GM18505 (cell line): ENCODE measurements at regions not wholly inside any gene's neighbourhood (a gene's known extent, or its start where the extent isn't known, plus 50 kb on each side); places are given as distances from the start of the nearest gene placed in this dataset.

ENCODE experiments used
- ATAC-seq: cut with Tn5 transposase; IDR thresholded peaks from one replicate; pipeline ENCODE4 v1.9.1; 2021; ENCODE audit not compliant: unreplicated experiment
- POLR2A ChIP-seq: IDR thresholded peaks from 4 replicates; pipeline ENCODE4 v1.6.1; 2011; ENCODE audit warnings: borderline replicate concordance; ENCODE audit not compliant: insufficient read depth, insufficient read length; ENCODE audit errors: extremely low read depth

DNA sequence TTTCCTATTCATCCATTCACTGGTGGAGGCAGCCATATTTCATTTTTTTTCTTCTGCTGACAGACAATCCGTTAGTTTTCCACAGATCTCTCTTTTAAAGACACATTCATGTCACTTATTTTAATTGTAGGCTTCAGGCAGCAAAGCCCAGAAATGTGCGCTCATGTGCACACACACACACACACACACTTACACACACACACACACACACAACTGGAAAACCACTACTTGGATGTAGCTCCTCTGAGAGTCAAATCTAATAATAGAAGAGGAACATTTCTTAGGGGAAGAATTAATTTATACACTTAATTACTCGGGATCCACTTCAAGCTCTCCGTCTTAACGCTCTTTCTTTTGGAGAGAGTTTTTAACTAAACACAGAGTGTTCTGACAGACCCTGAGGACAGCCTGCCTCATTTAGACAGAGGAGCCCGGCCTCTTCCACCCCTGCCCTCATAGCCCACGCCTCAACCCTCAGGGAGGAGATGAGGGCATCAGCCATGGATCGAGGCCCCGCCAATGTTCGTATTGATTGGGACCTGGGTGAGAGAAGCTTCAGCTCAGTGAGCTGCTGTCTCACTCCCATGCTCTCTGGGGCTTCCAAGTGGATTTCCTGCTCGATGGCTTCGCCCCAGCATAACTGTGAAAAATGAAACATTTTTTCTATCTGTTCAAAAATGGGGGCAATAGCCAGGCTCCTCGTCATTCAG lies 261.4 kb upstream of the SKOR2 start:
- no peak for ATAC-seq
- no peak for TF ChIP-seq POLR2A

DNA sequence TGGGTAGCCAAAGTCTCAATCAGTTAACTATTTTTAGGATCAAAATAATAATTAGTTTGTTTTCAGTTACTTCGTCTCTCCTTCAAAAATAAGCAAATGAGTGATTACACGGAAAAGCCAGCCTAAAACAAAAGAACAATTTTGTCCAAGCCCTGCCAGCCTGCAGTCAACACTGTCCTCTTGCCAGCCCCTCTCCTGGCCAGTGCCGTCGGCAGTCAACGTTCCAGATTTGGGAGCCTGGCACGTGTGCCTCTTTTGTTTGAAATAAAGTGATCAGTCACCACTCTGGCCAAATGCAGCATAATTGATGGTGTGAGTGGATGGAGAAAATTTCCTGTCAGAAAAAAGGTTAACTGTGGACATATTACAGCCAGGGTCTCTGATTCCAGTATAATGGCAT lies 260.6 kb upstream of the SKOR2 start:
- TF ChIP-seq POLR2A: no peak
- ATAC-seq: no peak

DNA sequence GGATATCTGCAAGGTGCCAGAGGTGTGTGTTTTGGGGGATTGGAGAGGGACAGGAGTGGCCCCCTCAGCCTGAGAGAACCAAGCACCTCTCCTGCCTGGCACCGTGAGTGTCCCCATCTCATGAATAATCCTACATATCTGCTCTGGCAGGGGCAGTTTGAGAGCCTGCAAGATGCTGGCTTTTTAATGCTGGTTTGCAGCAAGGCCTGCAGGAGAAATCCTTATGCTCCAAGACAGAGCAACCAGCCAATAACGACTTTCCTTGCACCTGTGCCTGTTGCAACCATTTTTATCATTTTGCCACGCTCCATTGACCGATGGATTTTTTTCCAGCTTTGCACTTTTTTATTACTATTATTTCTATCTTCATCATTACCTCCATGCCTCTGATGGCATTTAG lies 259.4 kb upstream of the SKOR2 start:
- no peak for ATAC-seq
- no peak for TF ChIP-seq POLR2A

DNA sequence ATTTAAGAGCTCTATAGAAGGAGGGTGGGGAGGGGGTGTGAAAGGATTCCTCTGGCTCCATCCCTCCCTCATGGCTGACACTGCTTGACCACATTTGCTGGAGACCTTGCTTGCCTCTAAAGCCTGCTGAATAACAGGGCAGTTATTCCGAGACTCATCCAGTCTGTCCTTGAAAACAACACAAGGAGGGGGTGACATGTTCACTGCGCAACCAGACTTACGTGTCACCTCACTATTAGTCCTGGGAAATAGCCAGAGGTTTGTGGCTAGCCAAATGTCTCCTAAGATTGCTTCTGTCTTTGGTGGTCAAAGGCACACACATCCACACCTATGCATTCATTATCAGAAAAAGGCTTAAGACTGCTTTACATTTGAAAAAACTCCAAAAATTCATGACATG lies 256.2 kb upstream of the SKOR2 start:
- TF ChIP-seq POLR2A: no peak
- ATAC-seq: no peak

DNA sequence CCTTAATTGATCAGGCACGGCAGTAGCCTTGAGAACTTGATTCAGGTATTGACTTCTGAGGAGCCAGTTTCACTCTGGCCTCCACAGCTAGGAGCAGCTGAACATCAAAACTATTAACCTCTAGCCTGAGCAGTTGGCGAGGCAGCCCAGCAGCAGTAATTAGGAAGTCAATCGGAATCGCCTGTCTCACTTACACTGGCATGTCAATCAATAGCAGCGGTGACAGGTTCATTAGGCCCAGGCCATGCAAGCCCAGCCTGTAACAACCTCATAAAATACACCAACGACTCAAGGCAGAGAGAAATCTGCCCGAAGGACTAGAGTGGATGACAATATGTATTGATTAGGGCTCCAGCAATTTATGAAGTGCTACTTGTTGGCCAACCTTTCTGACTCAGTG lies 255.4 kb upstream of the SKOR2 start:
- TF ChIP-seq POLR2A: no peak
- no peak for ATAC-seq

DNA sequence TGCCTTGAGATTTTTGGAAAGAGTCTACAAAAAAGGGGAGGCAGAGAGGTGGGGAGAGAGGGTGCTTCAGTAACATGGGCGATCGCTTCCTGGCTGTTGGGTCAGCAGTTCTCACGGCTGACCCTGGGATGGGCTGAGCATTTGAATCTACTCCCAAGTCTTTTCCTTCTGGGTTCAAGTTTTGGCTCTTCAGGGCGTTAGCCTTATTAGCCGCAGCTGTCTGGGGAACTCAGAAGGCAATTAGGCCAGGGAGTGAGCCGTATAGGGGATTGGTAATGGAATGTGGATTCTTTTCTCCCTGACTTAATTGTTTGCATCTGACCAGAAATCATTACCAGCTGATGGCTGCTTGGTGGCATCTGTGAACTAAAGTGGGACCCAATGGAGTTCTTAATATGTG lies 250.5 kb upstream of the SKOR2 start:
- ATAC-seq: no peak
- no peak for TF ChIP-seq POLR2A

DNA sequence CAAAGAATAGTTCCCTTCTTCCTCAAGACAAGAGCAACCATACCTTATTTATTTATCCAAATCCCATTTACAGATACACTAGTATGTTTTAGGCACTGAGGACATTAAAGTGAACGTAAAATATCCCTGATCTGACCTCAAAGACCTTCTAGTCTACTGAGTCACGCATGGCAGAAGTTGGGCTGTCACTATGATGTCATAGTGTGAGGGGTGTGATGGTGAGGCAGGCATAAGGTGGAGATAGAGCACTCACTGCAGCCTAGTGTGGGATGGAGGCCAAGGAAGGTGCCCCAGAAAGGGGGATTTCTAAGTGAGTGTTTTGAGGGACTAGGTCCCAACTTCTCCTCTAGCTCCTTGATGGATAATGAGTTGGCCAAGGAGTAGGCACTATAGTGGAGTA lies 249.5 kb upstream of the SKOR2 start:
- TF ChIP-seq POLR2A: no peak
- ATAC-seq: no peak

DNA sequence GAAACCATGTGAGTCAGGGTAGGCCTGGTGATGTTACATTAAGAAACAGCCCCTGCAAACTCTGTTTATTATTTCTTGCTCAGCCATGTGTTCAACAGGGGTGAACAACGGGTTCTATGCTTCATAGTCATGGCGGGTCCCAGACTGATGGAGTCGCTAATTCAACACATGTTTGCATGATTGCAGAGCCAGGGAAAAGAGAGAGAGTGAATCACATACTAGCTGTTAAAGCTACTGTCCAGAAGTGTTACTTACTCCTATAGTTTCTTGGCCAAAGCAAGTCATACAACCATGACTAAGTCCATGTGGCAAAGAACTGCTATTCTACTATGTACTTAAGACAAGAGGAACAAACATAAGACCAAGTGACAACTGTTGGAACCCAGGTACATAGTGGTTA lies 241.2 kb upstream of the SKOR2 start:
- no peak for TF ChIP-seq POLR2A
- ATAC-seq: no peak

DNA sequence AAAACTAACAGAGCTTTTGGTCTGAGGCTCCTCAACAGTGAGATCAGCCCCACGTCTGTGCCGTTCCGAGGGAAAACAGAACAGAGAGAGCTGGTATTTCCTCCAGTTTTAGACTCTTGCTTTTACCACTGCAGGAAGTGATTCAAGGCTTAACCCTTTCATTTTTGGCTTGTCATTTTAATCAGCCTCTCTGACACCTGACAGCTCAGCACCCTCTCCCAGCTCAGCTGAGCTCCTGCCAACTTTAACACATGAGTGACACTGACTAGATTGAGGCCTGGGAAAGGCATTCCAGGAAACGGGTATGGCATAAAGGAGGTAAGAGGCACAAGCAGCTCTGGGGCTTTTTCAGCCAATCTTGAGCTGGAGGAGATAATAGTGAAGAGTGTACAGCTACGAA lies 239.4 kb upstream of the SKOR2 start:
- TF ChIP-seq POLR2A: no peak
- no peak for ATAC-seq

DNA sequence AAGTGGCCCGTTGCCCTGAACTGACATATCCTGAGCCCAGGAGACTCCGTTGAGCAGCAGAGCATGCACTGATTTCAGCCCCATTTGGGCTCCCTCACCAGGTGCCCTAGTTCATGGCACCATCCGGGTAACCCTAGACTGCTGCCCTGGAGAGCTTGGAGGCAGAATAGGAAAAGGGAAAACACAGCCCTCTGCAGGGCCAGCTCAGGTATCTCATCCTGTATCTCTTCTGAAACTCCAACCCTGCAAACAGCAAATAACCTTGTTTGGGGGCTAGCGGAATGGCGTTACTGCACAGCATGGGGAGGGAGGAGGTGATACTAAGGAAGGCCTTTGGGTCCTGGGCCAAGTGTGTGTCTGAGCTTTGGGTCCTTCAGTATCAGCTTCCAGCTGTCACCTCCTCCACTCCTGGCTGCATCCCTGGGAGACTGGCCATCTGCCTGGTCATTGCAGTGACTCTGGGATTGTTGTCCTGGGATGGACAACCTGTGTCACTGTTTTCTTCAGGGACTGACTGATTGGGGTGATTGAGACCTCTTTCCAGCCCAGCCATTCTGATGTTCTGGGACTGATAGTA lies 233.8 kb upstream of the SKOR2 start:
- ATAC-seq: no peak
- TF ChIP-seq POLR2A: no peak

DNA sequence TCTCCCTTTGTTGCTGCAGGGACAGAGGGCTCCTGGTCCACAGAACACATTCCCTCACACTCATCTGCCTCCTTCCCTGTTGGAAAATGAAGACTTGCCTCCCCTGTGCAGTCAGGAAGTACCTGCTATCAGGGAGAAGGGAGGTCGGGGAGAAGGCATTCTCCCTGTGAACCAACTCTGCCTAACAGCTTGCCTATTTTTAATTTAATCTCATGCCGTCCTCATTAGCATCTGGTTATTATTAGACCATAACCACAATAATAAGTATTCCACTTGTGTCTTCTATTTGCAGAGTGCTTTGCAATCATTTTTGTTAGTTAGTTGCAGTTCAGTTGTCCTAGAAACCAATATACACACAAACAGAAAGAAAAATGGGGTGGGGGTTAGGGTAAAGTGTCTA lies 232.6 kb upstream of the SKOR2 start:
- no peak for ATAC-seq
- no peak for TF ChIP-seq POLR2A

DNA sequence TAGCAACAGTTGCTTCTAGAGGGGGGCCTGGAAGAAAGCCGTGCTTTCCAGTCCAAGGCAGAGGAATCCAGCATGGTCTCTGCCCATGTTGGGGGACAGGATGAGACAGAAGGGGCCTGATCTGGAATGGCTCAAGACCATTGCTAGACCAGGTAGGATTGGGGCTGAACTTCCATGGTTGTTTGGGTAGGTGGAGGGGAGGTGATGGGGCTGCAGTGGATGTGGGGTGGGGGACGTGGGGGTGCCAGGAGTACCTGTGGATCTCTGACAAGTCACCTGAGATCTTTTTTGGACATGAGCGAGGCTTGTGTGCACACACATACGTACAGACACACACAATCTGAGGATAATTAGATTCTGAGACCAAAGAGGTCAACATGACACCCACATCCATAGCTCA lies 228.7 kb upstream of the SKOR2 start:
- TF ChIP-seq POLR2A: no peak
- ATAC-seq: no peak

DNA sequence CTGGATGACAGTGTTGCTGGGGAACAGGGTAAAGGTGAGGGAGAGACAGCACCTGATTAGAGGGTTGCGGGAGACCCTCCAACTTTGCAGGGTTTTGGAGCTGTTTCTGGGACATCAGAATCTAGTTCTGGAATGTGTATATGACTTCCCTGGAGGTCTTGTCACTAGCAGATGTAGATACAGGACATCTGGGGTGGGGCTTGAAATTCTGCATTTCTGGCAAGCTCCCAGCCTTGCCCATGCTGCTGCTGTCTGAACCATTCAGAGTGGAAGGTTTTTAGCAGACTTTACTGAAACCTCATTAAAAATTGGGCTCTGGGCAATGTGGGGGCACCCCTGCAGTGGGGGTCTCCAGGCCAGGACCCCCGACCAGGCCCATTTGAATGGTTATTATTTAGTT lies 220.3 kb upstream of the SKOR2 start:
- no peak for TF ChIP-seq POLR2A
- no peak for ATAC-seq

DNA sequence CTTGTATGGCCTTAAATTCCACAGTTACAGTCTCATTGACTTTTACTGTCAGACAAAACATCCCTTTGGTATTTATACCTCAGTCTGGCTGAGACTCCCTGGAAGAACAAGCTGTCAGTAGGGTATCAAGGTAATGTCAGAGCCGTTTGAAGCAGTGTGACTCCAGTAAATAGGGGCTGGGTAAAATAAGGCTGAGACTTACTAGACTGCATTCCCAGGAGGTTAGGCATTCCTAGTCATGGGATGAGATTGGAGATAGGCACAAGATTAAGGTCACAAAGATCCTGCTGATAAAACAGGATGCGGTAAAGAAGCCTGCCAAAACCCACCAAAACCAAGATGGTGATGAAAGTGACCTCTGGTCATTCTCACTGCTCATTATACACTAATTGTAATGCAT lies 219.5 kb upstream of the SKOR2 start:
- no peak for TF ChIP-seq POLR2A
- ATAC-seq: no peak

DNA sequence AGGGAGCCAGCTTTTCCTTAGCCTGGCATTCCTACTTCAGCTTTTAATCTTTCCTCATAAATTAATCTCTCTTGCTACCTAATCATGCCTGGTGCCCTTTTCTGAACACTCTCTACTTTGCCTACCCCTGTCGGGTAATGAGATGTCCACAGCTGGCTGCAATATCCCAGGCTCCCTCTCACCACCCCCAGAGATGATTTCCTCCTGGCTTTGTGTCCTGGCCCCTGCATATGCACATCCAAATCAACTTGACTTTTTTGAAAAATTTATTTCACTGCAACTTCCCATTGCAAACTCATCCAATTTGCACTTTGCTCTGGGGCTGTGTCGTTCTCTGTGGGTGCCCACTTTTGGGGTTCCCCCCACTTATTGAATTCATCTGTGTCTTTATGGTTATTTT lies 218.1 kb upstream of the SKOR2 start:
- no peak for TF ChIP-seq POLR2A
- ATAC-seq: no peak
